ENCODE measurements at regions not wholly inside any gene's neighbourhood (a gene's known extent, or its start where the extent isn't known, plus 50 kb on each side); places are given as distances from the start of the nearest gene placed in this dataset.

GRCh38 chr10:125505648-125506047 lies 177.3 kb downstream of the TEX36 start:
- peaks cover 11 to 15% of the 10 kb centered on the region in 2 donors for H3K27me3 Mint-ChIP-seq (ENCODE audit: low read depth in 2 of 2)
- no peak for TF ChIP-seq CTCF (IDR thresholded peaks at IDR 0.05)

GRCh38 chr10:125502276-125502675 lies 180.7 kb downstream of the TEX36 start:
- H3K9me3 Mint-ChIP-seq, result no peaks in the 10 kb centered on the region
- TF ChIP-seq CTCF (IDR thresholded peaks at IDR 0.05), result no peak
- ATAC-seq (no peak), DNase-seq (no peak)
- H3K36me3 Mint-ChIP-seq, result no peaks in the 10 kb centered on the region
- no peaks in the 10 kb centered on the region for H3K36me3 ChIP-seq (ENCODE audit: control insufficient read depth, insufficient read depth, low read length)
- H3K9me3 ChIP-seq (ENCODE audit: control insufficient read depth, insufficient read depth, low read length), result no peaks in the 10 kb centered on the region
- H3K27me3 ChIP-seq (ENCODE audit: control insufficient read depth, insufficient read depth, low read length), result no peaks in the 10 kb centered on the region
- intact Hi-C loops (cut with micrococcal nuclease), result no loop called here
- peaks cover 10 to 27% of the 10 kb centered on the region in 2 donors for H3K27me3 Mint-ChIP-seq (ENCODE audit: low read depth in 2 of 2)
- WGBS (ENCODE audit: insufficient coverage), result 82% methylated on average over 8 of the region's 8 CpGs
- H3K4me1 Mint-ChIP-seq, result no peaks in the 10 kb centered on the region
- H3K27ac ChIP-seq (ENCODE audit: low read length), result no peak overlapping the region
- H3K27ac Mint-ChIP-seq, result no peak overlapping the region
- H3K4me1 ChIP-seq (ENCODE audit: control insufficient read depth, insufficient read depth, low read length), result no peaks in the 10 kb centered on the region
- no peak overlapping the region for H3K4me3 Mint-ChIP-seq
- H3K4me3 ChIP-seq (ENCODE audit: low read length), result no peak overlapping the region

More at GRCh38 chr10:125505648-125506047, 177.3 kb downstream of the TEX36 start:
- H3K36me3 Mint-ChIP-seq, result no peaks in the 10 kb centered on the region
- H3K4me1 Mint-ChIP-seq, result no peaks in the 10 kb centered on the region
- no peak overlapping the region for H3K27ac ChIP-seq (ENCODE audit: low read length)
- no peak for ATAC-seq
- H3K27me3 ChIP-seq (ENCODE audit: control insufficient read depth, insufficient read depth, low read length), result no peaks in the 10 kb centered on the region
- H3K4me3 Mint-ChIP-seq, result no peak overlapping the region
- H3K4me3 ChIP-seq (ENCODE audit: low read length), result no peak overlapping the region
- no peaks in the 10 kb centered on the region for H3K36me3 ChIP-seq (ENCODE audit: control insufficient read depth, insufficient read depth, low read length)
- H3K9me3 ChIP-seq (ENCODE audit: control insufficient read depth, insufficient read depth, low read length), result no peaks in the 10 kb centered on the region
- 72% methylated on average over 3 of the region's 3 CpGs for WGBS (ENCODE audit: insufficient coverage)
- no peaks in the 10 kb centered on the region for H3K4me1 ChIP-seq (ENCODE audit: control insufficient read depth, insufficient read depth, low read length)
- H3K27ac Mint-ChIP-seq, result no peak overlapping the region
- no peaks in the 10 kb centered on the region for H3K9me3 Mint-ChIP-seq
- intact Hi-C loops (cut with micrococcal nuclease), result no loop called here
- DNase-seq, result no peak

- Histone ChIP-seq H3K4me1 (ENCODE audit: control insufficient read depth, insufficient read depth, low read length) (no peaks in the 10 kb centered on the region), H3K27me3 (ENCODE audit: control insufficient read depth, insufficient read depth, low read length) (no peaks in the 10 kb centered on the region), H3K36me3 (ENCODE audit: control insufficient read depth, insufficient read depth, low read length) (no peaks in the 10 kb centered on the region), H3K9me3 (ENCODE audit: control insufficient read depth, insufficient read depth, low read length) (no peaks in the 10 kb centered on the region), H3K27ac (ENCODE audit: low read length) (no peak overlapping the region), H3K4me3 (ENCODE audit: low read length) (no peak overlapping the region)
- Mint-ChIP-seq H3K27ac (no peak overlapping the region), H3K9me3 (no peaks in the 10 kb centered on the region), H3K36me3 (no peaks in the 10 kb centered on the region), H3K4me3 (no peak overlapping the region), H3K27me3 (ENCODE audit: low read depth in 2 of 2) (peaks cover 21 to 71% of the 10 kb centered on the region in 2 donors), H3K4me1 (no peaks in the 10 kb centered on the region)
- DNase-seq (no peak), ATAC-seq (no peak)
- intact Hi-C loops (cut with micrococcal nuclease), result no loop called here
- WGBS (ENCODE audit: insufficient coverage), result 85% methylated on average over 3 of the region's 4 CpGs
- no peak for TF ChIP-seq CTCF (IDR thresholded peaks at IDR 0.05)
Measured at GRCh38 chr10:125495386-125495785, 187.6 kb downstream of the TEX36 start.

GRCh38 chr10:125494651-125495239 lies 188.2 kb downstream of the TEX36 start:
- no peak for ATAC-seq

More at GRCh38 chr10:125494651-125495239, 188.2 kb downstream of the TEX36 start:
- H3K4me1 Mint-ChIP-seq, result no peaks in the 10 kb centered on the region
- no peak for DNase-seq
- no peaks in the 10 kb centered on the region for H3K4me1 ChIP-seq (ENCODE audit: control insufficient read depth, insufficient read depth, low read length)
- H3K27me3 ChIP-seq (ENCODE audit: control insufficient read depth, insufficient read depth, low read length), result no peaks in the 10 kb centered on the region
- no peak overlapping the region for H3K27ac ChIP-seq (ENCODE audit: low read length)
- no peaks in the 10 kb centered on the region for H3K9me3 Mint-ChIP-seq
- no peaks in the 10 kb centered on the region for H3K36me3 Mint-ChIP-seq
- H3K27ac Mint-ChIP-seq, result no peak overlapping the region
- H3K4me3 ChIP-seq (ENCODE audit: low read length), result no peak overlapping the region
- WGBS (ENCODE audit: insufficient coverage), result 72% methylated on average over 10 of the region's 10 CpGs
- H3K36me3 ChIP-seq (ENCODE audit: control insufficient read depth, insufficient read depth, low read length), result no peaks in the 10 kb centered on the region
- no peak for TF ChIP-seq CTCF (IDR thresholded peaks at IDR 0.05)
- H3K27me3 Mint-ChIP-seq (ENCODE audit: low read depth in 2 of 2), result peaks cover 22 to 72% of the 10 kb centered on the region in 2 donors
- H3K9me3 ChIP-seq (ENCODE audit: control insufficient read depth, insufficient read depth, low read length), result no peaks in the 10 kb centered on the region
- intact Hi-C loops (cut with micrococcal nuclease), result no loop called here
- no peak overlapping the region for H3K4me3 Mint-ChIP-seq
